Choroid plexus epithelial cell (primary cell): ENCODE measurements at regions not wholly inside any gene's neighbourhood (a gene's known extent, or its start where the extent isn't known, plus 50 kb on each side); places are given as distances from the start of the nearest gene placed in this dataset.

ENCODE experiments used
- DNase-seq: peaks from one replicate; pipeline ENCODE4 v3.0.0-alpha.2; 2010; ENCODE audit warnings: low read depth
- H3K4me3 ChIP-seq: 2 replicates; pipeline ENCODE4 v1.5.1; 2011; ENCODE audit warnings: low read depth, mild to moderate bottlenecking, control low read depth, low read length, moderate library complexity
- TF ChIP-seq, protein P1 (sequence below): conservative IDR thresholded peaks from 2 replicates; pipeline ENCODE4 v1.5.1; 2011; ENCODE audit warnings: low read depth, mild to moderate bottlenecking, control low read depth, inconsistent platforms, low read length, moderate library complexity

DNA sequence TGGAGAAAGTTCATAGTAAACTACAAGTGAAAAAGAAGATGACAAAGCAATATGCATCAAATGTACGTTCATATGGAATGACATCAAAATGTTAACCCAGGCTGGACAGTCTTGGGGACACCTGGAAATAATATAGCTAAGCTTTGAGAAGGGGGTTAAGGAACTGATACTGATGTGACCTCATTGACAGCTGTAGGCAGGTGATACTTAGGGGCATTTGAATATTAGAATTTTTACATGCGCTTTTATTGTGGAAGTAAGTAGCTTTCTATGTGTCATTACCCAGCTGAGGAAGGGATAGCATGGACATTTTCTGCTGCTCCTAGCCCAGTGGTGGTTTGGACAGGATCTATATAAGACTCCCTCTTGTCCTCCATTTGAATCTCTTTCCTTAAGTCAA lies 299.7 kb downstream of the CWC27 start:
- DNase-seq: no peak
- TF ChIP-seq, protein P1, sequence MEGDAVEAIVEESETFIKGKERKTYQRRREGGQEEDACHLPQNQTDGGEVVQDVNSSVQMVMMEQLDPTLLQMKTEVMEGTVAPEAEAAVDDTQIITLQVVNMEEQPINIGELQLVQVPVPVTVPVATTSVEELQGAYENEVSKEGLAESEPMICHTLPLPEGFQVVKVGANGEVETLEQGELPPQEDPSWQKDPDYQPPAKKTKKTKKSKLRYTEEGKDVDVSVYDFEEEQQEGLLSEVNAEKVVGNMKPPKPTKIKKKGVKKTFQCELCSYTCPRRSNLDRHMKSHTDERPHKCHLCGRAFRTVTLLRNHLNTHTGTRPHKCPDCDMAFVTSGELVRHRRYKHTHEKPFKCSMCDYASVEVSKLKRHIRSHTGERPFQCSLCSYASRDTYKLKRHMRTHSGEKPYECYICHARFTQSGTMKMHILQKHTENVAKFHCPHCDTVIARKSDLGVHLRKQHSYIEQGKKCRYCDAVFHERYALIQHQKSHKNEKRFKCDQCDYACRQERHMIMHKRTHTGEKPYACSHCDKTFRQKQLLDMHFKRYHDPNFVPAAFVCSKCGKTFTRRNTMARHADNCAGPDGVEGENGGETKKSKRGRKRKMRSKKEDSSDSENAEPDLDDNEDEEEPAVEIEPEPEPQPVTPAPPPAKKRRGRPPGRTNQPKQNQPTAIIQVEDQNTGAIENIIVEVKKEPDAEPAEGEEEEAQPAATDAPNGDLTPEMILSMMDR: no peak
- H3K4me3 ChIP-seq: no peak overlapping the region

GRCh38 chr5:65070026-65070425 lies 301.3 kb downstream of the CWC27 start:
- TF ChIP-seq, protein P1: no peak
- no peak overlapping the region for H3K4me3 ChIP-seq
- DNase-seq: no peak

DNA sequence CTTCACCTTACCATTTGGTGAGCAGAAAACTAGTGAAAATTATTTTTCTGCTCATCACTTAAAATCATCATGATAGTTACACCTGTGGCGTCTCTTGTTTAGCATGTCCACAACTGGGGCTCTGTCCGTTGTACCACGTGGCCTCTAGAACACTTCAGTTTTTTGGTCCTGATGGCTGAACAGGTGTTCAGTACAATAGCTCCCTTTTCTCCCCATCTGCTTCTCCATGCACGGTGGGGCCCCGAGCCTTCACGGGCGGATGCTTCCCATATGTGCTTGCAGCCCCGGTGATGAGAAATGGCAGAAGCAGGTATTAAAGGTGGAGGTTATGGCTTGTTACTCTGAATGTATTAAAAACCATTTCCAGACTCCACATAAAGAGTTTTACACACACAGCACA lies 304.1 kb downstream of the CWC27 start:
- DNase-seq: no peak
- H3K4me3 ChIP-seq: no peak overlapping the region
- TF ChIP-seq, protein P1: no peak

- DNase-seq: no peak
- TF ChIP-seq, protein P1: no peak
- no peak overlapping the region for H3K4me3 ChIP-seq
Measured at GRCh38 chr5:65073250-65073661, 304.5 kb downstream of the CWC27 start.

DNA sequence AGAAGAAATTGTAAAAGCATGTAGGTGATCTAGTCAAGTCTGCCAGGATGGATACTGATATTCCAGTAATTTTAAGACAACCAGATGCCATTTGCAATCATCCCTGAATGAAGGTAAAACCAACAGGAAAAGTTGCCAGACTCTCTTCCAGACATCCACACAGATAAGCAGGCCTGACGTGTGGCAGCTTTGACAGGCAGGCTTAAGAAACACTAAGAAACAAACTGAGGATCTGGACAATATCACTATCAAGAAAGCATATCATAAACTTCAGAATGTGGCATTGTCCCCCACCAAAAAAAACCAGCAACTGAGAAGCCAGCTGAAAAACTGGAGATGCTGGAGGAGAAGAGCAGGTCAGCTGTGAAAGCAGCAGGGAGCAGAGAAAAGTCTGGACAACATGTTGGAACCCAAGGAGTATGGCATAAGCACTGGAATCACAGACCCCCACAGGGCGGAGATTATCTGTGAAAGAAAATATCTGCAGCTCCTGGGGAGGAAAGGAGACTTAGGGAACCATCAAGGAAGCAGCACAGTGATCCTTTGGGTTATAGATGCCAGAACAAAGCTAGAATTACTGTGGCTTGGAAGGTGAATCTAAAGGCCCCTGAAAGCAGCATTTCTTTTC lies 307.0 kb downstream of the CWC27 start:
- DNase-seq: no peak
- TF ChIP-seq, protein P1: no peak
- H3K4me3 ChIP-seq: no peak overlapping the region

- peak; percentile 74 for DNase-seq
- TF ChIP-seq, protein P1: peak; percentile 52
Measured at GRCh38 chr5:65076251-65076869, 307.6 kb downstream of the CWC27 start.

DNA sequence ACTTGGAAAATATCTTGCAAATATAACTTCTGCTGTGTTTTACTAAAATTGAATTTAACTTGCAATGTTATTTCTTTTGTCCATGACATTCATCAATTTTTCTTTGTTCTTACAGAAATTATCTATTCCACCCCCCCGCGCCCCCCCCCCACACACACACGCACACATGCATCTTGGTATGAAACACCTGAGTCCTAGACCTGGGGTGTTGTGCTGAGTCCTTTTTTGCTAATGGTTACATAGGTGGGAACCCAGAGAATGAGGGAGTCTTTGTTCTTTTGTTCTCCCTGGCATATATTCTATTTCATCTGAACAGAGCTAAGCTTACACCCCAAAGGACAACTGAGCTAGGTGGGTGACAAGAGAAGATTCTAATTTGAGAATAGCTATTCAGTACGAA lies 308.9 kb downstream of the CWC27 start:
- no peak overlapping the region for H3K4me3 ChIP-seq
- no peak for DNase-seq
- TF ChIP-seq, protein P1: no peak

More at GRCh38 chr5:65076251-65076869, 307.6 kb downstream of the CWC27 start:
- H3K4me3 ChIP-seq: no peak overlapping the region
